ENCODE measurements at regions not wholly inside any gene's neighbourhood (a gene's known extent, or its start where the extent isn't known, plus 50 kb on each side); places are given as distances from the start of the nearest gene placed in this dataset.

DNA sequence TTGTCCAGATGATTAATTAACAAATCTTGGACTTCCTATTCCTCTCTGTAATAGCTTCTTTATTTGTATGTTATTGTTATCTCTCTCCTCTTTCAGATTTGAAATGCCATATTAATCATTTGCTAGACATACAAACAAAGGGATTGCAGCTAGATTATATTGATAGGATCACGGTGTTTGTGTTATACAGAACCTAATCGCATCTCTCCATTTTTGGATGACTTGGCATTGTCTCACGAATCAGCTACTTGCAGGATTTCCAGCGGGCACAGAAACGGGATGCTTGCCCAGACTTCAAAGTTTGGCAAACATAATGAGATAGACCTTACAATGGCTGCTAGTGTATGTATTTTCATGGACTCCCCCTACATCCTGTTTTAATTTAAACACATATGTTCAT, 368.1 kb downstream of the TLE4 start:
- 2% methylated on average over 5 of the region's 5 CpGs for WGBS (ENCODE audit: insufficient coverage, low coverage, missing lambda C conversion rate)
- Histone ChIP-seq H2AFZ (ENCODE audit: low read depth, low read length) (no peak overlapping the region), H3K9me1 (ENCODE audit: control insufficient read depth, insufficient read depth, low read length) (no peaks in the 10 kb centered on the region), H3K79me2 (ENCODE audit: control insufficient read depth, insufficient read depth, low read length) (no peaks in the 10 kb centered on the region), H3K4me1 (replicated peaks in 1 of 2; ENCODE audit: control insufficient read depth in 2 of 2, insufficient read depth in 2 of 2, low read length in 2 of 2) (no peaks in the 10 kb centered on the region), H4K20me1 (replicated peaks; ENCODE audit: control insufficient read depth, insufficient read depth, low read length) (no peaks in the 10 kb centered on the region), H3K27me3 (ENCODE audit: control insufficient read depth in 2 of 2, insufficient read depth in 2 of 2, low read length in 2 of 2) (no peaks in the 10 kb centered on the region), H3K9me3 (replicated peaks; ENCODE audit: control insufficient read depth, insufficient read depth, low read depth, low read length) (no peaks in the 10 kb centered on the region), H3K27ac (ENCODE audit: extremely low read depth, low read depth, low read length) (no peak overlapping the region), H3K36me3 (ENCODE audit: control insufficient read depth, insufficient read depth, low read length) (no peaks in the 10 kb centered on the region), H3K4me2 (ENCODE audit: insufficient read depth, low read length) (no peak overlapping the region), H3K9ac (ENCODE audit: insufficient read depth in 1 of 2, low read depth in 2 of 2, low read length in 2 of 2) (no peak overlapping the region), H3K4me3 (no peak overlapping the region)
- DNase-seq (ENCODE audit: extremely low read depth in 1 of 4, low spot score in 3 of 4) (no peak), ATAC-seq (no peak), FAIRE-seq (no peak)
- intact Hi-C loops (cut with micrococcal nuclease) (no loop called here), in situ Hi-C loops (cut with MboI) (no loop called here)
- ChIA-PET CTCF (ENCODE audit: low intra/inter-chr PET ratio) (no interaction called here), POLR2A (no interaction called here)
- no TSS peak for BruUV-seq (replicated peaks)
- TF ChIP-seq GABPB1 (CRISPR knock-in tag; IDR thresholded peaks at IDR 0.05): no peak
- TF ChIP-seq SMAD3 (CRISPR knock-in tag; conservative IDR thresholded peaks at IDR 0.05): no peak
- TF ChIP-seq RAD21 (CRISPR knock-in tag; conservative IDR thresholded peaks at IDR 0.05 in 1 of 2, IDR thresholded peaks at IDR 0.05 in 1 of 2): no peak
- no peak for TF ChIP-seq ATF2 (CRISPR knock-in tag; IDR thresholded peaks at IDR 0.05)
- TF ChIP-seq, protein P1, sequence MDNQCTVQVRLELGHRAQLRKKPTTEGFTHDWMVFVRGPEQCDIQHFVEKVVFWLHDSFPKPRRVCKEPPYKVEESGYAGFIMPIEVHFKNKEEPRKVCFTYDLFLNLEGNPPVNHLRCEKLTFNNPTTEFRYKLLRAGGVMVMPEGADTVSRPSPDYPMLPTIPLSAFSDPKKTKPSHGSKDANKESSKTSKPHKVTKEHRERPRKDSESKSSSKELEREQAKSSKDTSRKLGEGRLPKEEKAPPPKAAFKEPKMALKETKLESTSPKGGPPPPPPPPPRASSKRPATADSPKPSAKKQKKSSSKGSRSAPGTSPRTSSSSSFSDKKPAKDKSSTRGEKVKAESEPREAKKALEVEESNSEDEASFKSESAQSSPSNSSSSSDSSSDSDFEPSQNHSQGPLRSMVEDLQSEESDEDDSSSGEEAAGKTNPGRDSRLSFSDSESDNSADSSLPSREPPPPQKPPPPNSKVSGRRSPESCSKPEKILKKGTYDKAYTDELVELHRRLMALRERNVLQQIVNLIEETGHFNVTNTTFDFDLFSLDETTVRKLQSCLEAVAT (IDR thresholded peaks at IDR 0.05): no peak
- TF ChIP-seq ZFP36 (IDR thresholded peaks at IDR 0.05; ENCODE audit: low read depth, low read length, partially characterized antibody): no peak
- TF ChIP-seq GTF2B (IDR thresholded peaks at IDR 0.05; ENCODE audit: extremely low read depth, insufficient read length): no peak
- no peak for TF ChIP-seq ZFP1 (CRISPR knock-in tag; IDR thresholded peaks at IDR 0.05)
- no peak for TF ChIP-seq TSC22D4 (tag; IDR thresholded peaks at IDR 0.05)
- no peak for TF ChIP-seq ZBTB1 (CRISPR knock-in tag; IDR thresholded peaks at IDR 0.05; ENCODE audit: borderline replicate concordance, low read depth)
- TF ChIP-seq ZNF23 (CRISPR knock-in tag; IDR thresholded peaks at IDR 0.05): no peak
- TF ChIP-seq SIN3A (IDR thresholded peaks at IDR 0.05; ENCODE audit: borderline replicate concordance in 2 of 2, control insufficient read depth in 1 of 2, low read depth in 2 of 2, low read length in 2 of 2): no peak
- TF ChIP-seq BACH1 (tag; IDR thresholded peaks at IDR 0.05): no peak
- TF ChIP-seq UBTF (IDR thresholded peaks at IDR 0.05; ENCODE audit: borderline replicate concordance in 1 of 2, low read depth in 2 of 2, low read length in 2 of 2): no peak
- TF ChIP-seq ZNF655 (CRISPR knock-in tag; IDR thresholded peaks at IDR 0.05): no peak
- no peak for TF ChIP-seq KAT8 (IDR thresholded peaks at IDR 0.05; ENCODE audit: low read depth)
- TF ChIP-seq MAFF (IDR thresholded peaks at IDR 0.05; ENCODE audit: low read length): no peak
